ENCODE measurements at regions not wholly inside any gene's neighbourhood (a gene's known extent, or its start where the extent isn't known, plus 50 kb on each side); places are given as distances from the start of the nearest gene placed in this dataset.

DNA sequence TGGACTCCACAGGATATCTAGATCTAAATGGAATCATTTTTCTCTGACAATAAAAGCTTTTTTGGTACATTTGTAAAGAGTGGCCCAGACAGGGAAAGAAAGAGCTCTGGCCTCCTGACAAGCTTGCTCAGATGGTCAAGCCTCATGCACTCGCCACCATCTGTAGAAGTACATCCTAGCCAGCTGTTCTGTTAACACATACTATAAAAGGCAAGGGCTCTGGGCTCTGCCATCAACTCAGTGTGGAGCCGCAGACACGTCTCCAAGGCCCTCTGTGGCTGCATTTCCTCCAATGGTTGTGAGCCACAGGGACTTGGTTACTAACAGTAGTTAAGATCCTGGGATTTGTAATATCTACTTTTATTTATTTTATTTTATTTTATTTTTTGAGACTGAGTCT is 70.8 kb upstream of the KDM7A start:
- DNase-seq (ENCODE audit: extremely low spot score, unreplicated experiment), result no peak
- TF ChIP-seq, protein P1, sequence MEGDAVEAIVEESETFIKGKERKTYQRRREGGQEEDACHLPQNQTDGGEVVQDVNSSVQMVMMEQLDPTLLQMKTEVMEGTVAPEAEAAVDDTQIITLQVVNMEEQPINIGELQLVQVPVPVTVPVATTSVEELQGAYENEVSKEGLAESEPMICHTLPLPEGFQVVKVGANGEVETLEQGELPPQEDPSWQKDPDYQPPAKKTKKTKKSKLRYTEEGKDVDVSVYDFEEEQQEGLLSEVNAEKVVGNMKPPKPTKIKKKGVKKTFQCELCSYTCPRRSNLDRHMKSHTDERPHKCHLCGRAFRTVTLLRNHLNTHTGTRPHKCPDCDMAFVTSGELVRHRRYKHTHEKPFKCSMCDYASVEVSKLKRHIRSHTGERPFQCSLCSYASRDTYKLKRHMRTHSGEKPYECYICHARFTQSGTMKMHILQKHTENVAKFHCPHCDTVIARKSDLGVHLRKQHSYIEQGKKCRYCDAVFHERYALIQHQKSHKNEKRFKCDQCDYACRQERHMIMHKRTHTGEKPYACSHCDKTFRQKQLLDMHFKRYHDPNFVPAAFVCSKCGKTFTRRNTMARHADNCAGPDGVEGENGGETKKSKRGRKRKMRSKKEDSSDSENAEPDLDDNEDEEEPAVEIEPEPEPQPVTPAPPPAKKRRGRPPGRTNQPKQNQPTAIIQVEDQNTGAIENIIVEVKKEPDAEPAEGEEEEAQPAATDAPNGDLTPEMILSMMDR (conservative IDR thresholded peaks at IDR 0.05), result no peak
- H3K4me3 Mint-ChIP-seq, result no peak overlapping the region
- no peaks in the 10 kb centered on the region for H3K27me3 Mint-ChIP-seq
- no peaks in the 10 kb centered on the region for H3K36me3 Mint-ChIP-seq
- no peaks in the 10 kb centered on the region for H3K9me3 Mint-ChIP-seq
- H3K27ac Mint-ChIP-seq, result no peak overlapping the region
- H3K4me1 Mint-ChIP-seq (ENCODE audit: unreplicated experiment), result peaks cover 5% of the 10 kb centered on the region

DNA sequence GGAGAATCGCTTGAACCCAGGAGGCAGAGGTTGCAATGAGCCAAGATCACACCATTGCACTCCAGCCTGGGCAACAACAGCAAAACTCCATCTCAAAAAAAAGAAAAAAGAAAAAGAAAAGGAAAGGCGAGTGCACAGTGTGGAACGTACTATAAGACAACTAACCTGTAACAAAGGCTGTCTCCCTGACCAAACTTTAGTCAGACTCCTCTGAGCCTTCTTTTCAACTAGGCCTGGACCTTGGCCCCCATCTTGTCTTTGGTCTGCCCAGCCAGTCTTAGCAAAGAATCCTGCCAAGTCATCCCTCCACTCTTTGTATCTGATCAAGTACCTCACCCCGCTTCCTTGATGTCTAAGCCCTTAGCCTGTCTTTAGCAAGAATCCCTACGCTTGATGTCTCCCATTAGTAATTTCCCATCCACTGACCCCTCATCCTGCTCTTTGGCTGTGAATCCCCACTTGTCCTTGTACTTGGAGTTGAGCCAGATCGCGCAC is 68.9 kb upstream of the KDM7A start:
- no peak for DNase-seq (ENCODE audit: extremely low spot score, unreplicated experiment)
- TF ChIP-seq, protein P1 (conservative IDR thresholded peaks at IDR 0.05), result no peak
- H3K4me1 Mint-ChIP-seq (ENCODE audit: unreplicated experiment), result peaks cover 14% of the 10 kb centered on the region
- no peak overlapping the region for H3K27ac Mint-ChIP-seq
- no peaks in the 10 kb centered on the region for H3K27me3 Mint-ChIP-seq
- no peaks in the 10 kb centered on the region for H3K36me3 Mint-ChIP-seq
- no peaks in the 10 kb centered on the region for H3K9me3 Mint-ChIP-seq
- no peak overlapping the region for H3K4me3 Mint-ChIP-seq

DNA sequence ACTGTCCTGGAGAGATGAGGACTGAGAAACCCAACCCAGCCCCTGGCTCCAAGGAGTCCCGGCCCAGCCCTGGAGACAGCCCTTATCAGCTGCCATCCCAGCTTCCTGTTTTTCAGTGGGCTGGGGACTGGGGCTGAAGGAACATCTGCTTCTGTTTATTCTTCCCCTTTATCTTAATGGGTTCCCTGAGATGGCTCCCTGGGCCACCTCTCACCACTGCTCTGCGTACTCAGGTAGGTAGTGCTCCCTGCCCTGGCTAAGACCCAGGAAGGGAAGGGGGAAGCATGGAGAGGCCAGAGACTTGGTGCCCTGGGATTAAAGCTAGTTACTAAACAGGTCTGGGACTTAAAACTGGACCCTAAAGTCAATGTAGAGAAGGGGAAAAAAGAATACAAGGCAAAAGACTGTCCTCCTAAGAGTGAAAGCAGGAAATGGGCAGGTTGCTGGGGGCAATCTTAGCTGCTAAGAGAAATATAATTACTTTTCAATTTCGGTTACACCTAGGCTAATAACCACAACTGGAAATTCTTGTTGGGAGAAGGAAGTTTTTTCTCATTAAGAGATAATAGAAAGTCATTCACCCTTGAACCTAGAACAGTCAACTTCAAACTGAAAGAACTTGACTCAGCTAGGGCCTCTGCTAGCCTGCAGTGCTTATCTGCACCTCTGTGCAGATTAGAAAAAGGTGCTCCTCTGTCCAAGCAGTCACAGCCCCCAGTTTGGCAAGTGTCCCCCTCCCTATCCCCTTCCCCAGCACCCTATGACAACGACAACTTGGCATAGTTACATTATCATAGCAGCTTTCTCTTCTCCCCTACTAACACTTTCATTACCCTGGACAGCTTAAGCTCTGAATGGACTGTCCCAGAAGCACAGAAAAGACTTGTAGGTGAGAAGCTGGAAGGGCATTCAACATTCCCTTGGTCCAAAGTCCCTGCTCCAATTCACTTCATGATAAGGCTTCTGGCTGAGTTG is 65.6 kb upstream of the KDM7A start:
- no peaks in the 10 kb centered on the region for H3K9me3 Mint-ChIP-seq
- peak overlapping the region; percentile 62 for H3K4me3 Mint-ChIP-seq
- H3K36me3 Mint-ChIP-seq, result no peaks in the 10 kb centered on the region
- H3K27ac Mint-ChIP-seq, result peak overlapping the region; percentile 90
- no peak for DNase-seq (ENCODE audit: extremely low spot score, unreplicated experiment)
- TF ChIP-seq, protein P1 (conservative IDR thresholded peaks at IDR 0.05), result no peak
- no peaks in the 10 kb centered on the region for H3K27me3 Mint-ChIP-seq
- peaks cover 14% of the 10 kb centered on the region for H3K4me1 Mint-ChIP-seq (ENCODE audit: unreplicated experiment)

DNA sequence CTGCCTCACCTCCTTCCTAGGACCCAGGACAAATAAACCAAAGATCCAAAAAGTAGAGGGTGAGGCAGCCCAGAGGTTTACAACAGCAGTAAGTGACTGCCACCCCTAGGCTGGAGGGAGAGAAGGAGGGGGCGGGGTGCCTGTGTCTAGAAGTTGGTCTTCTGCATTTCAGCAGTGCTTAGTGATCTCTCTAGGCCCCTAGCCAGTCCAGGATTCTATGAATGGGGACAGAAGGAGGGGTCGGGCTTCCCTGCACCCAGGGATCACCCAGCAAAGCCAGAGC is 62.8 kb upstream of the KDM7A start:
- H3K4me1 Mint-ChIP-seq (ENCODE audit: unreplicated experiment), result peaks cover 14% of the 10 kb centered on the region
- H3K9me3 Mint-ChIP-seq, result no peaks in the 10 kb centered on the region
- H3K27ac Mint-ChIP-seq, result no peak overlapping the region
- TF ChIP-seq, protein P1 (conservative IDR thresholded peaks at IDR 0.05), result no peak
- peaks cover 3% of the 10 kb centered on the region for H3K27me3 Mint-ChIP-seq
- no peak for DNase-seq (ENCODE audit: extremely low spot score, unreplicated experiment)
- H3K4me3 Mint-ChIP-seq, result no peak overlapping the region
- no peaks in the 10 kb centered on the region for H3K36me3 Mint-ChIP-seq

DNA sequence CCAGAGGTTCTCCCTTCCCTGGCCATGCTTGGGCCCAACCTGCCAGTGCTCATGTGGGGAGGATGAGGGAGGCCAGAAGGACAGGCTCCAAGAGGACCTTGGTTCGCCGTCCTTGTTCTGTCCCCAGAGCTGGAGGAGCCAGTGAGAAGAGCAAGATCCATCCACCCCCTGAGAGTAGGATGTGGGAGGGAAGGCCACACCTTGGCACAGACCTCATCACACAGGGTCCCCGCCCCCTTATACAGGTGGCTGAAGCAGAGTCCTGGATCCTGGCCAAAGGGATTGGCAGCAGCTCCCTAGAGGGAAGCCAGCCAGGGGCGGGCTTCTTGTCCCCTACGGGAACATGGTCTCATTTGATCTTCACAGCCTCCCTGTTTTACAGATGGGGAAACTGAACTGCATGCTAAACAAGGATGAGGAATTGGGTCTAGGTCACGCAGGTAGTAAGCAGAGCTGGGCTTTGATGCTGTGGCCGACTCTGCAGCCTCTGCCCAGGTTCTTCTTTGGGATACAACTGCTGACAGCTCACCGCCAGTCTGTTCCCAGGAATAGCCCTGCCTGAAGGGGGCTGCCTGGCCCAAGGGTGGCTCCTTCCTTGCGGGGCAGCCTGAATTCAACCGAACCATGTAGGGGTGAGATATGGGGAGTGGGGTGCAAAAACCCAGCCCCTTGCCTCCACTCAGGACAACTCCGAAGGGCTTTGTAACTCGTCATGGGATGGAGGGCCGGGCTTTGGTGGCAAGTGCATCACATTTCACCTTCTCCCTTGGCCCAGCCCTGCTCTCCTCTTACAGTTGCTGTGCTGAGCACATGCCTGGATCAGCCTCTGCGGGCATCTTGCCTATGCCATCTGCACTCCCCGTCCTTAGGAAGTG is 62.2 kb upstream of the KDM7A start:
- peaks cover 3% of the 10 kb centered on the region for H3K27me3 Mint-ChIP-seq
- no peak overlapping the region for H3K27ac Mint-ChIP-seq
- TF ChIP-seq, protein P1 (conservative IDR thresholded peaks at IDR 0.05), result no peak
- no peaks in the 10 kb centered on the region for H3K36me3 Mint-ChIP-seq
- peaks cover 14% of the 10 kb centered on the region for H3K4me1 Mint-ChIP-seq (ENCODE audit: unreplicated experiment)
- no peaks in the 10 kb centered on the region for H3K9me3 Mint-ChIP-seq
- DNase-seq (ENCODE audit: extremely low spot score, unreplicated experiment), result no peak
- no peak overlapping the region for H3K4me3 Mint-ChIP-seq
